HG03280 (cell line): ENCODE measurements at regions not wholly inside any gene's neighbourhood (a gene's known extent, or its start where the extent isn't known, plus 50 kb on each side); places are given as distances from the start of the nearest gene placed in this dataset.

Experiments used
- ATAC-seq: cut with Tn5 transposase; IDR thresholded peaks from one replicate; pipeline ENCODE4 v1.9.1; 2021; ENCODE audit warnings: mild to moderate bottlenecking, moderate library complexity; ENCODE audit not compliant: unreplicated experiment

DNA sequence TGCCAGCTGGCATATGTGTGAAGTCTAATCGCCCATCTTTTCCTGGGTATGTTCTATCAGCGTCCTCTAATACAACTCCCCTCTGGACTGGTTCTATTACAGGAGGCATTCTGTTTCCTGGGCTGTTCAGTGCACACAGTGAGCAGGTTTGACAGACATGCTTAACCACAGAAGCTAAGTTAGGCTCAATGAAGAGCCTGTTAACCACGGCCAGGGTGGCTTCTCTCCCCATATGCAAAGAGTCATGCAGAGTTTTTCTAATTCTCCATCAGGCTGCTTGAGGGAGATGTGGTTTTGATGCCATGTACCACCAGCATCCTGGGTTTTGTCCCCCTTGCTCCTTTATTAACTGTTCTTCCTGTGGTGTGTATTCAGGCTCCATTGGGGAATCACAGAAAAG lies 57.2 kb upstream of the ALOX12 start:
- no peak for ATAC-seq

DNA sequence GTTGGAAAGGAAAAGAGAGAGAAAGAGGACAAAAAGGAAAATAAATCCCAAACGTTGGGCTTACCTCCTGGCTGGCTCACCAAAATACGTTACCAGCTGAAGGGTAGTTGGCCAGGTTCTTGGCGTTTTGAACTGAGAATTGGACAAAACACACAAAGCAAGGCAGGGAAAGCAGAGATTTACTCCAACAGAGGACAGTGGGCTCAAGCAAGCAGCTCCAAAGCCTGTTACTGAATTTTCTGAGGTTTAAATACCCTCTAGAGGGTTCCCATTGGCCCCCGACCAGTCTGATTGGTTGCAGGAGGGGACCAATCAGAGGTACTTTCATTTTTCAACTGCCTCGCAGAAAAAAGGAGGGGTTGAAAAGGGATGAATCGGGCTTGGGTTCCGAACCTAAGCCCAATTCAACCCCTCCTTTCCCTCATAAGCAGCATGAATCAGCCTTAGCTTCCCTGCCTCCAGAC lies 55.6 kb upstream of the ALOX12 start:
- no peak for ATAC-seq

DNA sequence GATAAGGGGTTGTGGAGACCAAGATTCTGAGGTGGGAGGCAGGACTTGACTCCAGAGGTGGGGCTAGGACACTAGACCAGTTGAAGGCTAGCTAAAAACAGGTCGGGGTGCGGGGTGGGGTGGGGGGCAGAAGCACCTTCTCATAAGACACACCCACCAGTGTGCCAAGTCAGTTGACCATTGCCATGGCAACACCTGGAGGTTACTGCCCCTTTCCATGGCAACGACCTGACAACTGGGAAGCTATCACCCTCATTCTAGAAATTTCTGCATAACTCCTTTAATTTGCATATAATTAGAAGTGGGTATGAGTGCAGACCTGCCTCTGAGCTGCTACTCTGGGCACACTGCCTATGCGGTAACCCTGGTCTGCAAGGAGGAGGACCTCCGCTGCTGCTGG lies 53.9 kb upstream of the ALOX12 start:
- no peak for ATAC-seq

DNA sequence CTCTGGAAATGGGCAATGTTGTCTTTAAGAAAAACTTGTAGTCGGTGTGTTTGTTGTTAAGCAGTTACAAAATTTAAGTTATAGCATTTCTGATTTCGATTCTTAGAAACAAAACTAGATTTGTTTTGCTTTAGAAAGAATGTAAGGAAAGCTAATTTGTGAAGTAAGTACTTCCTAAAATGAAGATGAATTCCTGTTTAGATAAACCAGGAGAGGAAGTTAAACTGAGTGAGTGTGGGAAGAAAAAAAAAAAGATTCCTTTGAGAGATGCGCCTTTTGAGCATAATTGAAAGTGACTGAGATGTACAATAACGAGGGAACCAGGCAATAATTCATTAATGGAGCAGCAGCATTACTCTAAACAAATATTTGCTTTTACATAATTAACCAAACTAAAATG lies 52.4 kb upstream of the ALOX12 start:
- ATAC-seq = no peak
